RPMI7951 (cell line): ENCODE measurements at regions not wholly inside any gene's neighbourhood (a gene's known extent, or its start where the extent isn't known, plus 50 kb on each side); places are given as distances from the start of the nearest gene placed in this dataset.
"Not testable (repeated sequence)": the region's sequence is repeated elsewhere in the genome, so short reads cannot be mapped to it uniquely, and the experiment has no call there.

Source experiments
- DNase-seq: peaks from one replicate; pipeline ENCODE4 v3.0.0-alpha.2; 2012; ENCODE audit warnings: low read depth

GRCh38 chr9:129561594-129562281, 59.2 kb downstream of the C9orf50 start:
- no peak for DNase-seq

- DNase-seq = no peak
Measured at GRCh38 chr9:129560881-129561306, 60.0 kb downstream of the C9orf50 start.

GRCh38 chr9:129559506-129559881, 61.4 kb downstream of the C9orf50 start:
- no peak for DNase-seq

- no peak for DNase-seq
Measured at GRCh38 chr9:129558551-129559505, 62.1 kb downstream of the C9orf50 start.

- DNase-seq = no peak
Measured at GRCh38 chr9:129558063-129558550, 62.8 kb downstream of the C9orf50 start.

GRCh38 chr9:129557192-129558036, 63.5 kb downstream of the C9orf50 start:
- peak; percentile 40 for DNase-seq

- no peak for DNase-seq
Measured at GRCh38 chr9:129556491-129557191, 64.3 kb downstream of the C9orf50 start.

GRCh38 chr9:129555512-129556215, 65.2 kb downstream of the C9orf50 start:
- DNase-seq = no peak

GRCh38 chr9:129554649-129555048, 66.3 kb downstream of the C9orf50 start:
- no peak for DNase-seq

GRCh38 chr9:129553277-129553676, 67.6 kb downstream of the C9orf50 start:
- DNase-seq = no peak

- no peak for DNase-seq
Measured at GRCh38 chr9:129552064-129552463, 68.8 kb downstream of the C9orf50 start.

- DNase-seq = no peak
Measured at GRCh38 chr9:129551393-129551973, 69.4 kb downstream of the C9orf50 start.

- DNase-seq = not testable (repeated sequence)
Measured at GRCh38 chr9:129550977-129551376, 69.9 kb downstream of the C9orf50 start.

- DNase-seq = peak; percentile 61
Measured at GRCh38 chr9:129550199-129550839, 70.6 kb downstream of the C9orf50 start.

GRCh38 chr9:129549684-129550083, 71.2 kb downstream of the C9orf50 start:
- DNase-seq = no peak

- DNase-seq = no peak
Measured at GRCh38 chr9:129549139-129549538, 71.8 kb downstream of the C9orf50 start.

GRCh38 chr9:129548571-129549135, 72.2 kb downstream of the C9orf50 start:
- no peak for DNase-seq

- no peak for DNase-seq
Measured at GRCh38 chr9:129547869-129548570, 72.9 kb downstream of the C9orf50 start.

GRCh38 chr9:129547063-129547462, 73.8 kb downstream of the C9orf50 start:
- no peak for DNase-seq
